Right lung (tissue), 2 donors: ENCODE measurements at regions not wholly inside any gene's neighbourhood (a gene's known extent, or its start where the extent isn't known, plus 50 kb on each side); places are given as distances from the start of the nearest gene placed in this dataset.
A peak's percentile ranks its signal among the peaks of the same experiment; 100 is the strongest.

ENCODE experiments used
- DNase-seq, 2 donors: peaks; one replicate each; pipeline ENCODE4 v3.0.0-alpha.2; 2013

DNA sequence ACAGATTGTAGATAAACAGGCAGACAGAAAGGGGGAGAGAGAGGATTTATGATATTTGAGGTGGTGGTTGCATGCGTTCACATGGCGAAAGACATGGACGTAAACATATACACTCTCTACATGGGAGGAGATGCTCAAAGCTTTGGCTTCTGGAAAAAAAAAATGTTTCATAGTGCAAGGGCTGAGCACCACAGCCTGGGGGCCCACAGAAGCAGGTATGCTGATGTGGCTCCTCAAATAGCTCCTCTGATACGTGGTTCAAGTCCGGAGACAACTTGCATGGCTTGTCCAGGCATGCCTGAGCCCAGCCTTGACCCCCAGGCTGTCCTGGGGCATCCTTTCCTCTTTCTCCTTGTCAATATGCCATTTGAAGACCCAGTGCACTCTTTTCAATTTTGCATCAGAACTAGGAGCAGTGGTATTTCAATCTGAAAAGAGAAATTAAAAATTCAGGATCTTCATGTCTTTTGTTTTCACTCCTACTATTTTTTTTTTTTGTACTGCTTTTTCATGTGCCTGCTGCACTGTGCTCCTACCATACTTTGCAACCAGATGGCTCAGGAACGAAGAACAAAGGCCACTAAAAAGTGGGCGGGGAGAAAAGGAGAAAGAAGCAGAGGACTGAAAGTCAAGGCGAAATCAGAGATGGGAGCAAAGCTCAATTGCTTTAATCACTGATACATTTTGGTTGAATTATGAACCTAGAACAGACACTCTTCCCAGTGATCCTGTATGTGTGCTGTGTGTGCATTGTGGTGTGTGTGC lies 495.7 kb upstream of the TCF4 start:
- no peak for DNase-seq

- peak; percentile 96 to 97 for DNase-seq
Measured at GRCh38 chr18:56083097-56083521, 495.1 kb upstream of the TCF4 start.

- no peak for DNase-seq
Measured at GRCh38 chr18:56076723-56077122, 488.7 kb upstream of the TCF4 start.

DNA sequence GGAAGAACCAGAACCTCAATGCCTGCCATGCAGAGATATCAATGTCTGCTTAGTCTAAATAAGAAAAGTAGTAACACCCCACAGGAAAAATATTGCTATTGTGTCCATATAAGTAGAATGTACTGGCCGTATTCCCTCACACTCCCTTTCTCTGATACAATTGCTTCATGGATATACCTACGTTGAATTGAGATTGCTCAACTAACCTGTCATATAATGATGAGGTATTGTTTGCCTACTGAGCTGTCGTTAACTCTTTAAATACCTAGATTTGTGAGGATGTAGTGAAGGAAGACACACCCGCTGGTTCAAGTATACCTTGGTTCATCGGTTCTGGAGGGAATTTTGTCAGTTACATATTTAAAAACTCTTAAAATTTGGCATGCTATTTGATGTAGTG lies 480.7 kb upstream of the TCF4 start:
- no peak for DNase-seq

DNA sequence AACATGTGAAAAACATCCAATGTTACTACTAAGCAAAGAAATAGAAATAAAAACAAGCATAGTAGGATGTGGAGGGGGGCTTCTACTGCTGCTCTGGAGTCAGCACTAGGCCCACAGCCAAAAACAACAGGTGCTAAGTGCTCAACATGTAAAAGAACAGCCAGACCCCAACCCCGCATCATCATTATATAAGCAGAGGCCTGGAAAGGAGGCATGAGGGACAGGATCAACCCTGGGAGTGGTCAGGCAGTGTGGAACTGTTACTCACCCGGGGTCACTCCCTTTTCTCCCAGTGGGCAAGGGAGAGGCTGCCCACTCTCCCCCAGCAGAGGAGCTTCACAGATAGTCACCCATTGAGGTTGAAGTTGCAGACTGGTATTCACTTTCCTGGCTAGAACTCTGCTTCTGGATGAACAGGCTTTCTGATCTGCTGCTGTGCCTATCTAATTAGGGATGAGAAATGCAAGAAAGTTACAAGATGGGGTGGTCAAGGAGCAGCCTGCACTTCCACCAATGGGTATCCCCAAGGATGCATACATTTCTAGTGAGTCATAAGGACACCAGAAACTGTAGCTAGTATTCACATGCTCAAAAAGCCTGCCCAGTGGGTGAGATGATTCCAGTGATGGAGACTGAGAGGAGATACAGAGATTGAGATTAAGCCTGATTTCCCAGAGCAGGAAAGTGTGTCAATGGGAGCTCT lies 480.1 kb upstream of the TCF4 start:
- no peak for DNase-seq

DNA sequence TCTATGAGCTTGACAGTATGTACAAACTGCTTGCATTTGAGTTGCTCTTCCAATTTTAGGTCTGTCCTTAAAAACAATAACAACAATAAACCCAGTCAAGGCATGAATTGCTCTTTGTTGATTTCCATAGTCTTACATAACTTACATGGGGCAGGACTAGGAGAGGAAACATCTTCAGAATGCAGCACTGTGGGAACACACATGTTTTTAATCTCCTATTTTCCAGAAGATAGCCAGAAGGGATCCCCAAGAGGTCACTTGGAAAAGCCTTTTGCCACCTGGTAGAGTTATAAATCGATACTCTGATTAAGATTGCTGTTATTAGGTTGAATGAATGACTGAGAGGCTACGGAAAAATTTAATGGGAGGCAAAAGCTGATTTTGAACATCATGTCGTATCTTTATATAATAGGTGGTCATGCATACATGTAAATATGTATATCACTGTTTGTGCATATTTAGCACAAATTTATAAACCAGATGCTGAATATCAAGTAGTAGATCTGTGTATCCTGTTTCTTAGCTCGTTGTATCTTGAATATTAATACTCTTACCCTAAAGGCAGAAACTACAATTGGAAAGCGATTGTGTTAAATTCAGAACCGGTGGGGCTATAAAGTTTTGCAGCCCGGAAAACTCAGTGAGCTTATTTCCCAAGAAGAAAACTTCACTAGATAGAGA lies 479.4 kb upstream of the TCF4 start:
- no peak for DNase-seq

DNA sequence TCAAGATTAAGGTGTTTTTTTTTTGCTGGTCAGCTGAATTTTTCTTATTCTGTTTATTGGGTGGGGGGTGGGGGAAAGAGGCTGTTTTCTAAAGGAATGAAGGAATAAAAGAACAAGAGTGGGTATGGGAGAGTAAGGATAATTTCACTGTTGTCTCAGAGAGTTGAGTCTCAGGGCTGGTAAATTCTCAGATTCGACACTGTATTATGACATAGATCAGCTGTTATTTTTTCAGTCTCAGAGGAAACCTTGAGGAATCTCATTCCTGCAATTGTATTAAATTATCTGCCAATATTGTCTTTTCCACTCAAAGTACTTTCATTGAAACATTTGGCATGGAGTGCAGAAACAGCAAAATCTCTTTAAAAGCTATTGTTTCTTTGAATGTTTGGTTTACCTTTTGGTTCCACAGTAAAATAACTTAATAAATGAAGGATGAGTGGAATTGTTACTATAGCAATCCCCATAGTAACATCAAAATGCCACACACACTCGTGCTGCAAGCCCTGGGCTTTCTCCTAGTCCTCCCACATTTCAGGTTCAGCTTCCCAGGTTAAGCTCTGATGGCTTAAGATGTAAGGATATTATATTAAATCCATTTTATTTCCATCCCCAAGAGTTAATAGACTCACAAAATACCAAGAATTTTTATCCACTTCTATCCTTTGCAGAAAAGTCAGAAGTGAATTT lies 478.7 kb upstream of the TCF4 start:
- no peak for DNase-seq

- no peak for DNase-seq
Measured at GRCh38 chr18:56065086-56065485, 477.1 kb upstream of the TCF4 start.

DNA sequence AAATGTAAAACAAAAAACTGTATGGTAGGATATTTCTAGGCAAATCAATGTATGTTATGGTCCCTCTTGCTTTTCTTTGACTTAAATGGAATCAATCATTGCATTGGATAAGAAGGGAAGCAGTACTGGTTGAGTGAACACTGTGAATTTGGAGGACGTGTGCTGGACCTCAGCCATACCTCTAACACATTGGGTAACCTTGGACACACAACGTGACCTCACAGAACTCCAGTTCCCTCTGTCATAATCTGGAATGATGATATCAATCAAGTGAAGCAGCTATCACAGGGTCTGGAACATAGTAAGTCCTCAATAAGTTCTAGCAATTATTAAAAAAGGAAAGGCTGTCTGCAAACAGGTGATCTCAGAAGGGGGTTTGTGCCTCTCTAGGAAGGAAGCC lies 474.9 kb upstream of the TCF4 start:
- no peak for DNase-seq

DNA sequence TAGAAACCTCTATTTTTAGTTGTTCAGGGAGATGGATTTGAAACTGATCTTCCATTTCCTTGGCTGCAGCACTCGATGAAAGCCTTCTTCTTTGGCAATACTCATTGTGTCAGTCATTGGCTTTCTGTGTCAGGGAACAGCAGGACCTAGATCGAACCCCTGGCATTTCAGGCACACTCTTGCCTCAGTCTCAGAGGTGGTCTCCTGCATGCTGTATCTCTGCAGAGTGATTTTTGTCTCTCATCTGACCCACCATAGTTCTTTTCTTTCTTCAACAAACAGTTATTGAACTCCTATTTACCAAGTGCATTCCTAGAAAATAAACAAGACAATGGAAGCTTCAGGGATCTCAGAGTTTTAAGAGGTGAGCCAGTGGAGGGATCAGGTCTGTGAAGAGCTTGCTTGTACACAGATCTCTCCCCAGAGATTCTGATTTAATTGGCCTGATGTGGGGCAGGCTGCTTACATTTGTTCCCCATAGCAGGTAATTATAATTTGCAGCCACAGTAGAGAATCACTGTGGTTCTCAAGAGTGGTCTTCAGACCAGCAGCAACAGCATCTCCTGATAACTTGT lies 473.1 kb upstream of the TCF4 start:
- no peak for DNase-seq

GRCh38 chr18:56052202-56052601 lies 464.2 kb upstream of the TCF4 start:
- DNase-seq: no peak

DNA sequence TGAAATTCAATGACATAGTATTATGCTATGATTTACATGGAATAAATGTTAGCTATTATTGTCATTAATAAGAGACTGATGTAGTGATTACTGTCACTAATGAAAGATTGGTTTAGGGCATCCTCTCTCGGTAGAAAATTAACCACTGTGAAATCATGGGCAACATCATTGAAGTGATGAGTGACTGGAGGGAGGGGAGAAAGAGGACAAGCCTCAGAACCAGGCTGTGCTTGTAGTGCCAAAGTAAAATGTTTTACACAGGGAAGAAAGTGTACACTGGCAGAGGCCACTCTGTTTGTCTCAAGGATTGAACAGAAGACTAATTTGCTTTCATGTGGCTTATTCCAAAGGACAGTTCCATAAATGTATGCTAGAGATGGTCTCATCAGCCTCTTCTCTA lies 456.2 kb upstream of the TCF4 start:
- DNase-seq: no peak

GRCh38 chr18:56043641-56044061 lies 455.7 kb upstream of the TCF4 start:
- no peak for DNase-seq

DNA sequence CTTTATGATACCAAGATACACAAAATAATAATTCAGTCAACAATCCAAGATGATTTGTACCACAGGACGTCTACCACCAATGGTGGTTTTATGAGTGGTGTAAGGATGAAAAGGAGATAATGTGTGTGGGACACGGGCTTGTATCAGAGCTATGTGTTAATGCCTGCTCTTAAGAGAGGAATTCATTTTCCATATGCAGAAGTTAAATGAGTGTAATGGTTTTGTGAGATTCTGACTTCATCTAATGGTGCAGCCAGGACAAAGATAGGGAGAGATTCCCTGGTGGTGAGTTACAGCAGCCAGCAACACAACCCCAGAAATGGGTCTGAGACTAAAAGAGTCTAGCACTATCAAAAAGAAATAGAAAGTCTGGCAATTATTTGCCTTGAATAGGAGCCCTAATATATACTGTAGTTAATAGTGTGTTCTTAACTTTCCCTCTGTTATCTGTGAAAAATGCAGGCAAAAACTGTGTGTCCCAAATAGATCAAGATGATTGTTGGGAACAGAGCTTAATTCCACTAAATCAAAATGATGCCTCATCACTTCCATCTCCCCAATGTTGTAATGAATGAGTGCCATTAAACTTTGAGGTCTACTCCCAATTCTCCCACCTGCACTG lies 455.0 kb upstream of the TCF4 start:
- no peak for DNase-seq

DNA sequence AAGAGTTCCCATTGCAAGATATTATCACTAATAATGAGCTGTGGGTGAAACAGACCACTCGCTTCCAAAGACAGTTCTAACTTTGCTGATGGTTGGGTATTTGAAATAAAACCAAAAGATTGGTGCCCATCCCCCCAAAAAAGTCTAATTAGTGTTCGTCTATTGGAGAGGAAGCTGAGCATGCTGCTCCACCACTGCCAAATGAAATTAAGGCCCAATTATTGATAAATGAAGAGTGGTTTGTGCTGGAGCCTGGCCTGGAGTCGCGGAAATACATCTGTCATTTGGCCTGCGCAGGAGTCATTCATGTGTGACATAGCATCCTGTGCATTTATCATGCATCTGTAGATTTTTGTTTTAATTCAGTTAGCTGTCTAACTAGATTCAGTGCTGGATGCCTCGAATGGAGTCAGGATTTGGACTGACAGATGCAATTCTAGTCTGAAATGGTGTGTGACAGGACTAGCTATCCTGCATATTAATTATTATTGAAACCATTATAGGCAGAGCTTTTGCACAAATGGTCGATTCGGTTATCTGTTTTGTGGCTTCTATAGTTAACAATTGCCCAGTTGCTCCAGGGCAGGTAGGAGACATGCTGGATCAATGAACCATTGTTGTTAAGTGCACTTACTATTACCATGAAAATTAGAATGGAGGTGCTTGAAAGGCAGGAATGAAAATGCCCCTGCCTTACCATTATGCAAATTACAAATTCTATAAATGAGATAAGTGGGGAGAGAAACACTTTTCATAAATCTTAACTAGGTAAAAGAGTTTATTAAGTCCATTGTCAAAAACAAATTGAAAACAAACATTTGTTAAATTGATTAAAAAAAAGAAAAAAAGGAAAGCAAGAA lies 450.4 kb upstream of the TCF4 start:
- DNase-seq: peak; percentile 80 to 84

- peak in 1 of 2 donors; percentile 29 for DNase-seq
Measured at GRCh38 chr18:56036741-56037140, 448.7 kb upstream of the TCF4 start.

DNA sequence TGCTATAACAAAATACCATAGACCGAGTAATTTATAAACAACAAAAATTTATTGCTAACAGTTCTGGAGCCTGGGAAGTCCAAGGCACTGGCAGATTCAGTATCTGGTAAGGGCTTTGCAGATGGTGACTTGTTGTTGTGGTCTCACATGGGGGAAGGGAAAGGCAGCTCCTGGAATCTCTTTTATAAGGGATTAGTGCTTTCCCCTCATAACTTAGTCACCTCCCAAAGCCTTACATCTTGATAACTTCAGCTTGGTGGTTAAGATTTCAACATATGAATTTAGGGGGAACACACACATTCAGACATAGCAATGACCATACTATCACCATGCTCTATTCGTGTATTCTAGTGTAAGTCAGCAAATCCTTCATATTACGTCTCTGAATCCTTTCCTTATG lies 447.6 kb upstream of the TCF4 start:
- DNase-seq: no peak

DNA sequence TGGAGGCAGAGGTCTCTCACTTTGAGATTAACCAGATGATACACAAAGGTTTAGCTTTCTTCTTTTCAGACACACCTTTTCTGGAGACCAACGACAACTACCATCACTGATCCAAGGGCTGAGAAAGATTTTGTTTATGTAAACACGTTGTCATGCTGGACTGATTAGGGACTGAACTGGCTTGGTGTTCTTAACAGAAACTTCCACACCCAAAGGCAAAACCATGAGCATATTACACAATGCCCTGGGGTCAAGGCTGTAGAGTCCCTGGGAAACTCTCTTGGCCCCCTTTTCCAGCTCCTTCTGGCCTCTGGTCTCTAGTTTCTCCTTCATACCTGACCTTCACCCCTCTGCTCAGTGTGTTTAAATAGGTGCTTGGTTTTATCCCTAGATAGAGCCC lies 447.0 kb upstream of the TCF4 start:
- no peak for DNase-seq

- DNase-seq: no peak
Measured at GRCh38 chr18:56030060-56030459, 442.1 kb upstream of the TCF4 start.

GRCh38 chr18:56028514-56028913 lies 440.5 kb upstream of the TCF4 start:
- no peak for DNase-seq

DNA sequence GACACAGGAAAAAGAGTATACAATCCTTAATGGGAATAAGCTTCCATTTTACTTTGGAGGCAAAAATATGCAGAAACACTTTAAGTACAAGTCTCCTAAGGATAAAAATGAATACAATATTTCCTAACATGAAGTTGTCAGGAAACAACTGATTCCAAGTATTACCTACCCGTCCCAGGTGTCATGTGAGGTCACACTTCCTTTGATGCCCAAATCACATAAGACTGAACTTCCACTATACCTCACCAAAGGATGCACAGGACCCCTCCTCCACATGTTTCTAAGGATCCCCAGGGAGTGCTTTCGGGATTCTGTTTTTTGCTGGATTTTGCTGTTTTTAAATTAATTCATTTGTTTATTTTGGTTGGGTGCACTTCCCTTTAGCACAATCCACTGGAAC lies 438.5 kb upstream of the TCF4 start:
- DNase-seq: no peak
